OCI-LY3 (cell line): ENCODE measurements at regions not wholly inside any gene's neighbourhood (a gene's known extent, or its start where the extent isn't known, plus 50 kb on each side); places are given as distances from the start of the nearest gene placed in this dataset.

ENCODE experiments used
- CTCF ChIP-seq: fragments of 200-600, 300-600 bp; sonication (generic); IDR thresholded peaks from 2 replicates; pipeline ENCODE4 v1.5.1; 2014; ENCODE audit warnings: antibody characterized with exemption, low read length, low read depth
- EZH2phosphoT487 ChIP-seq: fragments of 200-600 bp; shearing (Covaris generic); IDR thresholded peaks from 2 replicates; pipeline ENCODE4 v1.6.1; 2018; ENCODE audit warnings: antibody characterized with exemption, mixed run types, low read depth

- no peak for TF ChIP-seq CTCF
- no peak for TF ChIP-seq EZH2phosphoT487
Measured at GRCh38 chr4:167930166-167930565, 162.2 kb upstream of the ANXA10 start.
